Erythroblast (primary cell): ENCODE measurements at regions not wholly inside any gene's neighbourhood (a gene's known extent, or its start where the extent isn't known, plus 50 kb on each side); places are given as distances from the start of the nearest gene placed in this dataset.

ENCODE experiments used
- GATA1 ChIP-seq: IDR thresholded peaks from 2 replicates; pipeline ENCODE4 v1.6.1; 2011; ENCODE audit warnings: low read depth, mild to moderate bottlenecking, control low read depth, low read length, moderate library complexity
- POLR2A ChIP-seq: IDR thresholded peaks from 2 replicates; pipeline ENCODE4 v1.6.1; 2011; ENCODE audit warnings: mild to moderate bottlenecking, low read length

GRCh38 chr10:64463406-64463805 lies 942.2 kb downstream of the REEP3 start:
- no peak for TF ChIP-seq POLR2A
- no peak for TF ChIP-seq GATA1
